ENCODE measurements at regions not wholly inside any gene's neighbourhood (a gene's known extent, or its start where the extent isn't known, plus 50 kb on each side); places are given as distances from the start of the nearest gene placed in this dataset.

- no peak for TF ChIP-seq POLR2A (IDR thresholded peaks at IDR 0.05; ENCODE audit: low read length)
- TF ChIP-seq GATA1 (IDR thresholded peaks at IDR 0.05; ENCODE audit: low read depth, low read length) = no peak
These were observed 560.4 kb upstream of the JAG1 start for GRCh38 chr20:11234181-11234580.
